CD14-positive monocyte (primary cell): ENCODE measurements at regions not wholly inside any gene's neighbourhood (a gene's known extent, or its start where the extent isn't known, plus 50 kb on each side); places are given as distances from the start of the nearest gene placed in this dataset.
A peak's percentile ranks its signal among the peaks of the same experiment; 100 is the strongest.

Experiments used
- DNase-seq, 3 donors: peaks; one replicate each; pipeline ENCODE4 v3.0.0-alpha.2; 2011 to 2022
- H2AFZ ChIP-seq: 2 replicates; pipeline ENCODE4 v1.6.0; 2012; ENCODE audit warnings: mild to moderate bottlenecking, low read depth, low read length, inconsistent platforms; ENCODE audit not compliant: insufficient read depth, poor library complexity, severe bottlenecking
- H3K27ac ChIP-seq, 2 donors: 1 replicate in 1 of 2; 2 replicates in 1 of 2; pipeline ENCODE4 v1.5.1; 2012 to 2013; ENCODE audit warnings: low read length in 2 of 2, control low read depth in 1 of 2, inconsistent platforms in 1 of 2, low read depth in 1 of 2, mild to moderate bottlenecking in 1 of 2
- H3K27me3 ChIP-seq, 2 donors: one replicate each; pipeline versions ENCODE4 v1.6.0 to v1.6.1; 2011 to 2013; ENCODE audit warnings: low read length in 2 of 2; ENCODE audit not compliant: control insufficient read depth in 2 of 2, insufficient read depth in 2 of 2
- H3K36me3 ChIP-seq, 2 donors: replicated peaks in 1 of 2; 1 replicate in 1 of 2; 2 replicates in 1 of 2; pipeline versions ENCODE4 v1.5.1 to v1.6.1; 2012 to 2013; ENCODE audit warnings: low read length in 2 of 2, control low read depth in 1 of 2, inconsistent platforms in 1 of 2, mild to moderate bottlenecking in 1 of 2; ENCODE audit not compliant: insufficient read depth in 2 of 2, control insufficient read depth in 1 of 2
- H3K4me1 ChIP-seq, 2 donors: 1 replicate in 1 of 2; 2 replicates in 1 of 2; pipeline versions ENCODE4 v1.5.1 to v1.6.1; 2012 to 2013; ENCODE audit warnings: low read length in 2 of 2, control low read depth in 1 of 2, inconsistent platforms in 1 of 2, mild to moderate bottlenecking in 1 of 2, moderate library complexity in 1 of 2; ENCODE audit not compliant: insufficient read depth in 2 of 2, control insufficient read depth in 1 of 2
- H3K4me2 ChIP-seq: replicated peaks from 2 replicates; pipeline ENCODE3; 2012; ENCODE audit warnings: low read length, moderate library complexity, mild to moderate bottlenecking; ENCODE audit not compliant: poor library complexity, severe bottlenecking; ENCODE audit errors: extremely low read depth
- H3K4me3 ChIP-seq, 3 experiments: fragments of 200-600 bp in 1 of 3; sonication (generic) in 1 of 3; replicated peaks in 1 of 3; 1 replicate in 2 of 3; 2 replicates in 1 of 3; pipeline ENCODE4 v1.5.1; 2011 to 2013; ENCODE audit warnings: low read length in 3 of 3, mild to moderate bottlenecking in 3 of 3, control low read depth in 2 of 3, low read depth in 2 of 3, inconsistent platforms in 1 of 3, moderate library complexity in 1 of 3
- H3K79me2 ChIP-seq: 2 replicates; pipeline ENCODE4 v1.6.0; 2012; ENCODE audit warnings: mild to moderate bottlenecking, control low read depth, inconsistent platforms, low read length, moderate library complexity; ENCODE audit not compliant: insufficient read depth
- H3K9ac ChIP-seq: 2 replicates; pipeline ENCODE4 v1.6.0; 2017; ENCODE audit warnings: low read length, mild to moderate bottlenecking; ENCODE audit not compliant: insufficient read depth, poor library complexity, severe bottlenecking
- H3K9me3 ChIP-seq, 2 donors: replicated peaks in 1 of 2; 1 replicate in 1 of 2; 2 replicates in 1 of 2; pipeline versions ENCODE4 v1.5.1 to v1.6.1; 2012 to 2013; ENCODE audit warnings: low read length in 2 of 2, control low read depth in 1 of 2; ENCODE audit not compliant: control insufficient read depth in 1 of 2, insufficient read depth in 1 of 2
- H4K20me1 ChIP-seq: 2 replicates; pipeline ENCODE4 v1.6.0; 2012; ENCODE audit warnings: mild to moderate bottlenecking, low read length, control low read depth, moderate library complexity; ENCODE audit not compliant: insufficient read depth
- H3K27ac Mint-ChIP-seq, 7 donors: one replicate each; pipeline ENCODE4 v1.8.0; 2020; ENCODE audit warnings: mild to moderate bottlenecking in 7 of 7, mixed read lengths in 7 of 7, moderate library complexity in 6 of 7, inconsistent platforms in 2 of 7
- H3K27me3 Mint-ChIP-seq, 3 donors: one replicate each; pipeline ENCODE4 v1.8.0; 2021 to 2022; ENCODE audit warnings: low read depth in 3 of 3, mild to moderate bottlenecking in 3 of 3, mixed read lengths in 3 of 3, moderate library complexity in 3 of 3, inconsistent platforms in 1 of 3
- H3K36me3 Mint-ChIP-seq, 2 donors: one replicate each; pipeline ENCODE4 v1.8.0; 2020; ENCODE audit warnings: mixed read lengths in 2 of 2, inconsistent platforms in 1 of 2, mild to moderate bottlenecking in 1 of 2
- H3K4me1 Mint-ChIP-seq: one replicate; pipeline ENCODE4 v1.8.0; 2020; ENCODE audit warnings: mild to moderate bottlenecking, mixed read lengths
- H3K4me3 Mint-ChIP-seq, 2 donors: one replicate each; pipeline ENCODE4 v1.8.0; 2020; ENCODE audit warnings: mild to moderate bottlenecking in 2 of 2, mixed read lengths in 2 of 2, moderate library complexity in 1 of 2
- H3K9me3 Mint-ChIP-seq, 7 donors: one replicate each; pipeline ENCODE4 v1.8.0; 2020 to 2022; ENCODE audit warnings: mixed read lengths in 7 of 7, mild to moderate bottlenecking in 6 of 7, moderate library complexity in 6 of 7, inconsistent platforms in 2 of 7
- WGBS: methylation state at CpG from one replicate; pipeline ENCODE4 v1.1.5; 2013; ENCODE audit warnings: missing lambda C conversion rate; ENCODE audit not compliant: insufficient coverage; 5-methylcytosine and 5-hydroxymethylcytosine counted together
- intact Hi-C, 2 donors: fragments of 100-400 bp; cut with micrococcal nuclease; formaldehyde crosslinking; loops; one replicate each; pipeline versions ENCODE4 v1.15.0 to v1.15.1; 2023
- TF ChIP-seq, protein P1 (sequence below): fragments of 200-600 bp; IDR thresholded peaks from one replicate; pipeline ENCODE4 v1.8.0; 2022; ENCODE audit warnings: antibody characterized with exemption, mild to moderate bottlenecking

DNA sequence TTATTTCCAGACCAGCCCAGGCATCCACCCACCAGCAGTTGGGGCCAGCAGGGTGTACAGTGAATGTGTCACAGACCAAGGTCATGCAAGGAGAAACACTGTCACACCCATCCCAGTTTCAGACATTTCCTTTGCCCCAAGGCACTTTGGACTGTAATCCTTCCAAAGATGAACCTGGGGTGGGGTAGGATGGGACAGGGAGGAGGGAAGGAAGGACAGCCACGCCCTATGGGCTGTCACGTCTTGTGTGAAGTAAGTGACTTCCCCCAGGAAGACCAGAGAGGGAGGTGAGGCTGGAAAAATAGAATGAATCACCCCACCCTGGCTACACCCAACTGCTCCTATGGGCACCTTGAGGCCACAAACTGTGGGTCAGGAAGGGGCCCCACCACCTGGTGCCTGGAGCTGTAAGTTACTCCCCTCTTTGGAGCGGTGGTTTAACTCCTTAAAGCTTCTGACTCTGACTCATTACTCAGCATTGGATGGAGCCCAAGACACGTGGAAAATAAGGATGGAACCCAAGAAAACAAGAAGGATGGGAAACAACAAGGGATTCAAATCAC, 349.9 kb upstream of the KLF3 start:
- DNase-seq = no peak
- H3K27me3 Mint-ChIP-seq = peaks cover 0 to 4% (median 1%) of the 10 kb centered on the region in 3 donors
- Histone ChIP-seq H3K4me3 (no peak overlapping the region), H3K9me3 (no peaks in the 10 kb centered on the region), H3K27ac (no peak overlapping the region), H3K4me1 (peaks cover 17 to 23% of the 10 kb centered on the region in 2 donors), H4K20me1 (no peaks in the 10 kb centered on the region), H3K36me3 (no peaks in the 10 kb centered on the region), H3K27me3 (no peaks in the 10 kb centered on the region), H2AFZ (peak overlapping the region; percentile 10), H3K79me2 (no peaks in the 10 kb centered on the region), H3K9ac (no peak overlapping the region), H3K4me2 (no peak overlapping the region)
- 83% methylated on average over 1 of the region's 4 CpGs for WGBS
- TF ChIP-seq, protein P1, sequence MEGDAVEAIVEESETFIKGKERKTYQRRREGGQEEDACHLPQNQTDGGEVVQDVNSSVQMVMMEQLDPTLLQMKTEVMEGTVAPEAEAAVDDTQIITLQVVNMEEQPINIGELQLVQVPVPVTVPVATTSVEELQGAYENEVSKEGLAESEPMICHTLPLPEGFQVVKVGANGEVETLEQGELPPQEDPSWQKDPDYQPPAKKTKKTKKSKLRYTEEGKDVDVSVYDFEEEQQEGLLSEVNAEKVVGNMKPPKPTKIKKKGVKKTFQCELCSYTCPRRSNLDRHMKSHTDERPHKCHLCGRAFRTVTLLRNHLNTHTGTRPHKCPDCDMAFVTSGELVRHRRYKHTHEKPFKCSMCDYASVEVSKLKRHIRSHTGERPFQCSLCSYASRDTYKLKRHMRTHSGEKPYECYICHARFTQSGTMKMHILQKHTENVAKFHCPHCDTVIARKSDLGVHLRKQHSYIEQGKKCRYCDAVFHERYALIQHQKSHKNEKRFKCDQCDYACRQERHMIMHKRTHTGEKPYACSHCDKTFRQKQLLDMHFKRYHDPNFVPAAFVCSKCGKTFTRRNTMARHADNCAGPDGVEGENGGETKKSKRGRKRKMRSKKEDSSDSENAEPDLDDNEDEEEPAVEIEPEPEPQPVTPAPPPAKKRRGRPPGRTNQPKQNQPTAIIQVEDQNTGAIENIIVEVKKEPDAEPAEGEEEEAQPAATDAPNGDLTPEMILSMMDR = no peak
- H3K4me3 Mint-ChIP-seq = no peak overlapping the region
- no peaks in the 10 kb centered on the region for H3K36me3 Mint-ChIP-seq
- H3K9me3 Mint-ChIP-seq = peaks cover 0 to 4% (median 2%) of the 10 kb centered on the region in 7 donors
- no peak overlapping the region for H3K27ac Mint-ChIP-seq
- intact Hi-C loops = loop anchor here (10.0 kb wide), 2 partner anchors 129 to 249 kb away; no protein-coding TSS in a partner anchor
- peaks cover 20% of the 10 kb centered on the region for H3K4me1 Mint-ChIP-seq

DNA sequence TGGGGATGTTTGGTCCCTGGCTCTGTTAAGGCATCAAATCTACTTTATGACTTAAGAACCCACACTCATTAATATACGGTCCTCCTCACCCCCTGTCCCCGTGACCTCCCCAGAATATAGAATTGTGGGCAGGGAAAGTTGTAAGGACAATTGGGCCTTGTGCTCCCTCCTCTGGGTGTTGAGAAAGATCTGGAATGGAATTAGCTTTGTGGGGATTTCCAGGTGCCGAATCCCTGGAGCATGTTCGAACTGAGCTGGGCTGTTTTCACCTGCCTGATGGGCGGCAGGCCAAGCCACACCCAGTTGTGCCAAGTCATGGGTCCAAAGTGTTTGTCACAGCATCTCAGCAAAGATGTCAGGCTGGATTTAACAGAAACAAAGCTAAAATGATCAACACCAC, 349.3 kb upstream of the KLF3 start:
- H3K9me3 ChIP-seq = no peaks in the 10 kb centered on the region
- no peaks in the 10 kb centered on the region for H3K36me3 ChIP-seq
- intact Hi-C loops = loop anchor here (10.0 kb wide), 2 partner anchors 130 to 250 kb away; no protein-coding TSS in a partner anchor
- no peaks in the 10 kb centered on the region for H3K36me3 Mint-ChIP-seq
- DNase-seq = no peak
- no peaks in the 10 kb centered on the region for H4K20me1 ChIP-seq
- H3K79me2 ChIP-seq = no peaks in the 10 kb centered on the region
- no peak overlapping the region for H3K9ac ChIP-seq
- TF ChIP-seq, protein P1 = no peak
- H3K9me3 Mint-ChIP-seq = peaks cover 0 to 4% (median 2%) of the 10 kb centered on the region in 7 donors
- no peak overlapping the region for H3K4me2 ChIP-seq
- H3K4me1 ChIP-seq = peaks cover 23 to 29% of the 10 kb centered on the region in 2 donors
- H3K4me3 ChIP-seq = no peak overlapping the region
- no peak overlapping the region for H3K27ac ChIP-seq
- no peak overlapping the region for H3K4me3 Mint-ChIP-seq
- 100% methylated on average over 3 of the region's 5 CpGs for WGBS
- peaks cover 0 to 4% (median 1%) of the 10 kb centered on the region in 3 donors for H3K27me3 Mint-ChIP-seq
- H3K27ac Mint-ChIP-seq = peak overlapping the region in 1 of 7 donors; percentile 50
- H3K4me1 Mint-ChIP-seq = peaks cover 25% of the 10 kb centered on the region
- H3K27me3 ChIP-seq = no peaks in the 10 kb centered on the region
- no peak overlapping the region for H2AFZ ChIP-seq
